B cell (primary cell): ENCODE measurements at regions not wholly inside any gene's neighbourhood (a gene's known extent, or its start where the extent isn't known, plus 50 kb on each side); places are given as distances from the start of the nearest gene placed in this dataset.

Experiments used
- ATAC-seq: fragments of 200-7000 bp; cut with Tn5 transposase; one replicate; pipeline ENCODE4 v1.10.0; 2021; ENCODE audit warnings: low read depth, mild to moderate bottlenecking, moderate number of reproducible peaks, moderate library complexity
- CTCF ChIA-PET: fragments of 350-600 bp; sonication (Branson Sonifier 250); formaldehyde crosslinking; loops from one replicate; lab custom pipeline; 2021; ENCODE audit warnings: antibody characterized with exemption, inconsistent platforms; lab: Charles Lee
- POLR2A ChIA-PET: fragments of 350-600 bp; sonication (Branson Sonifier 250); formaldehyde crosslinking; loops from one replicate; lab custom pipeline; 2021; ENCODE audit warnings: antibody characterized with exemption; lab: Charles Lee
- DNase-seq: peaks from one replicate; pipeline ENCODE4 v3.0.0; 2013
- H2AFZ ChIP-seq: 2 replicates; pipeline ENCODE4 v1.6.1; 2012; ENCODE audit warnings: mild to moderate bottlenecking, low read depth, low read length; ENCODE audit not compliant: insufficient read depth, poor library complexity, severe bottlenecking
- H3K27ac ChIP-seq, 2 donors: 1 replicate in 1 of 2; 2 replicates in 1 of 2; pipeline ENCODE4 v1.5.1; 2012 to 2013; ENCODE audit warnings: low read length in 2 of 2, mild to moderate bottlenecking in 2 of 2, moderate library complexity in 1 of 2
- H3K27me3 ChIP-seq, 4 experiments: fragments of 200-600 bp in 1 of 4; sonication (generic) in 1 of 4; replicated peaks in 1 of 4; 1 replicate in 2 of 4; 2 replicates in 2 of 4; pipeline versions ENCODE4 v1.6.1 to v1.7.0; 2013 to 2016; ENCODE audit warnings: low read length in 3 of 4, mild to moderate bottlenecking in 2 of 4, mixed read lengths in 1 of 4, moderate library complexity in 1 of 4; ENCODE audit not compliant: insufficient read depth in 4 of 4, control insufficient read depth in 3 of 4; ENCODE audit errors: control extremely low read depth in 1 of 4
- H3K36me3 ChIP-seq, 2 experiments: replicated peaks in 1 of 2; 1 replicate in 1 of 2; 2 replicates in 1 of 2; pipeline versions ENCODE4 v1.6.1 to v1.7.1; 2013; ENCODE audit warnings: low read length in 1 of 2; ENCODE audit not compliant: insufficient read depth in 2 of 2, control insufficient read depth in 1 of 2; ENCODE audit errors: control extremely low read depth in 1 of 2, extremely low read depth in 1 of 2
- H3K4me1 ChIP-seq, 2 donors: fragments of 200-600 bp in 1 of 2; sonication (generic) in 1 of 2; 1 replicate in 1 of 2; 2 replicates in 1 of 2; pipeline versions ENCODE4 v1.5.1 to v1.6.1; 2013 to 2017; ENCODE audit warnings: low read length in 2 of 2; ENCODE audit not compliant: control insufficient read depth in 2 of 2, insufficient read depth in 2 of 2
- H3K4me2 ChIP-seq: replicated peaks from 2 replicates; pipeline ENCODE3; 2012; ENCODE audit warnings: mild to moderate bottlenecking, low read depth, low read length; ENCODE audit not compliant: poor library complexity, severe bottlenecking
- H3K4me3 ChIP-seq, 5 experiments: fragments of 200-600 bp in 1 of 5; sonication (generic) in 1 of 5; 1 replicate in 3 of 5; 2 replicates in 2 of 5; pipeline versions ENCODE4 v1.5.1 to v1.7.0; 2011 to 2016; ENCODE audit warnings: low read length in 4 of 5, mild to moderate bottlenecking in 4 of 5, low read depth in 2 of 5, control low read depth in 1 of 5, moderate library complexity in 1 of 5; ENCODE audit not compliant: insufficient read depth in 1 of 5; ENCODE audit errors: control extremely low read depth in 1 of 5, extremely low read depth in 1 of 5
- H3K79me2 ChIP-seq: fragments of 200-600 bp; sonication (generic); one replicate; pipeline ENCODE4 v1.6.0; 2016; ENCODE audit warnings: low read length; ENCODE audit not compliant: control insufficient read depth, insufficient read depth
- H3K9ac ChIP-seq: fragments of 200-600 bp; sonication (generic); 2 replicates; pipeline ENCODE4 v1.6.1; 2017; ENCODE audit warnings: mild to moderate bottlenecking, low read length, moderate library complexity
- H3K9me3 ChIP-seq, 3 donors: one replicate each; pipeline versions ENCODE4 v1.6.1 to v1.7.1; 2013; ENCODE audit warnings: low read length in 2 of 3; ENCODE audit not compliant: control insufficient read depth in 2 of 3, insufficient read depth in 1 of 3; ENCODE audit errors: control extremely low read depth in 1 of 3
- H4K20me1 ChIP-seq: 2 replicates; pipeline ENCODE4 v1.6.0; 2012; ENCODE audit warnings: mild to moderate bottlenecking, low read length; ENCODE audit not compliant: insufficient read depth, control insufficient read depth, poor library complexity, severe bottlenecking
- H3K27ac Mint-ChIP-seq: one replicate; pipeline ENCODE4 v1.8.0; 2021; ENCODE audit warnings: mixed read lengths
- H3K27me3 Mint-ChIP-seq: one replicate; pipeline ENCODE4 v1.8.0; 2021; ENCODE audit warnings: mixed read lengths
- H3K4me1 Mint-ChIP-seq: one replicate; pipeline ENCODE4 v1.8.0; 2021; ENCODE audit warnings: mixed read lengths
- H3K4me3 Mint-ChIP-seq: one replicate; pipeline ENCODE4 v1.8.0; 2021; ENCODE audit warnings: mixed read lengths
- H3K9me3 Mint-ChIP-seq: one replicate; pipeline ENCODE4 v1.8.0; 2022; ENCODE audit warnings: mixed read lengths; ENCODE audit not compliant: insufficient read depth
- CTCF ChIP-seq: fragments of 200-600 bp; IDR thresholded peaks from one replicate; pipeline ENCODE4 v1.8.0; 2022; ENCODE audit warnings: antibody characterized with exemption, mild to moderate bottlenecking
- EZH2 ChIP-seq: IDR thresholded peaks from 2 replicates; pipeline ENCODE4 v1.6.1; 2012; ENCODE audit warnings: borderline replicate concordance, low read depth, mild to moderate bottlenecking, moderate library complexity, low read length; ENCODE audit not compliant: insufficient read depth, poor library complexity, severe bottlenecking
- WGBS: methylation state at CpG from one replicate; pipeline ENCODE4 v1.1.5; 2013; ENCODE audit warnings: missing lambda C conversion rate; ENCODE audit not compliant: insufficient coverage; 5-methylcytosine and 5-hydroxymethylcytosine counted together
- intact Hi-C: fragments of 100-400 bp; cut with micrococcal nuclease; formaldehyde crosslinking; loops from one replicate; pipeline ENCODE4 v1.10.0; 2022

- Mint-ChIP-seq H3K4me1 (no peaks in the 10 kb centered on the region), H3K27ac (no peak overlapping the region), H3K27me3 (peaks cover 45% of the 10 kb centered on the region), H3K9me3 (no peaks in the 10 kb centered on the region), H3K4me3 (no peak overlapping the region)
- H3K79me2 ChIP-seq = no peaks in the 10 kb centered on the region
- no peak for DNase-seq
- no peak overlapping the region for H3K27ac ChIP-seq
- H3K9me3 ChIP-seq = no peaks in the 10 kb centered on the region
- ATAC-seq = no peak
- over 99% methylated on average over 6 of the region's 7 CpGs for WGBS
- TF ChIP-seq EZH2 = no peak
- no peak for TF ChIP-seq CTCF
- peaks cover 0 to 22% (median 0%) of the 10 kb centered on the region in 4 experiments for H3K27me3 ChIP-seq
- H4K20me1 ChIP-seq = no peaks in the 10 kb centered on the region
- no peak overlapping the region for H3K4me2 ChIP-seq
- no peaks in the 10 kb centered on the region for H3K36me3 ChIP-seq
- ChIA-PET POLR2A (no interaction called here), CTCF (no interaction called here)
- intact Hi-C loops = no loop called here
- H2AFZ ChIP-seq = no peak overlapping the region
- H3K9ac ChIP-seq = no peak overlapping the region
- no peak overlapping the region for H3K4me3 ChIP-seq
- H3K4me1 ChIP-seq = no peaks in the 10 kb centered on the region
Observed at GRCh38 chr12:3339221-3339620, 151.8 kb upstream of the PRMT8 start.

GRCh38 chr12:3341594-3341993, 149.4 kb upstream of the PRMT8 start:
- intact Hi-C loops = no loop called here
- H3K27me3 ChIP-seq = peaks cover 0 to 17% (median 0%) of the 10 kb centered on the region in 4 experiments
- ChIA-PET CTCF (interaction anchor here (1.1 to 1.9 kb wide), 2 partner anchors 9 to 462 kb away, joined by 3 to 7 read pairs; no protein-coding TSS in a partner anchor), POLR2A (no interaction called here)
- no peaks in the 10 kb centered on the region for H4K20me1 ChIP-seq
- no peak overlapping the region for H2AFZ ChIP-seq
- no peaks in the 10 kb centered on the region for H3K79me2 ChIP-seq
- no peak overlapping the region for H3K27ac Mint-ChIP-seq
- no peaks in the 10 kb centered on the region for H3K4me1 ChIP-seq
- WGBS = 73% methylated on average over 1 of the region's 4 CpGs
- H3K4me2 ChIP-seq = no peak overlapping the region
- H3K36me3 ChIP-seq = no peaks in the 10 kb centered on the region
- H3K9ac ChIP-seq = no peak overlapping the region
- no peak for TF ChIP-seq CTCF
- no peak for TF ChIP-seq EZH2
- ATAC-seq (no peak), DNase-seq (no peak)
- H3K27ac ChIP-seq = no peak overlapping the region
- H3K4me3 ChIP-seq = no peak overlapping the region
- H3K4me3 Mint-ChIP-seq = no peak overlapping the region
- no peaks in the 10 kb centered on the region for H3K9me3 ChIP-seq
- peaks cover 29% of the 10 kb centered on the region for H3K27me3 Mint-ChIP-seq
- no peaks in the 10 kb centered on the region for H3K4me1 Mint-ChIP-seq
- H3K9me3 Mint-ChIP-seq = no peaks in the 10 kb centered on the region
